WTC11 (cell line): ENCODE measurements at regions not wholly inside any gene's neighbourhood (a gene's known extent, or its start where the extent isn't known, plus 50 kb on each side); places are given as distances from the start of the nearest gene placed in this dataset.

Experiments used
- ATAC-seq: fragments of 200-7000 bp; cut with Tn5 transposase; 2 replicates; pipeline ENCODE4 v1.10.0; 2021; ENCODE audit warnings: mild to moderate bottlenecking, moderate library complexity
- CTCF ChIA-PET: fragments of 300-600 bp; sonication (Branson Sonifier 250); formaldehyde crosslinking; loops from one replicate; lab custom pipeline; 2021; ENCODE audit warnings: antibody characterized with exemption; lab: Charles Lee
- POLR2A ChIA-PET: fragments of 350-600 bp; sonication (Branson Sonifier 250); formaldehyde crosslinking; loops from one replicate; lab custom pipeline; 2021; ENCODE audit warnings: antibody characterized with exemption; lab: Charles Lee
- DNase-seq: peaks from one replicate; pipeline ENCODE4 v3.0.0; 2021; ENCODE audit warnings: low spot score
- H3K27ac Mint-ChIP-seq: 2 replicates; pipeline ENCODE4 v1.8.0; 2021; ENCODE audit warnings: mixed read lengths
- H3K27me3 Mint-ChIP-seq: 2 replicates; pipeline ENCODE4 v1.8.0; 2021; ENCODE audit warnings: low read depth, mild to moderate bottlenecking, moderate library complexity, mixed read lengths
- H3K36me3 Mint-ChIP-seq: 2 replicates; pipeline ENCODE4 v1.8.0; 2021; ENCODE audit warnings: mixed read lengths
- H3K4me1 Mint-ChIP-seq: 2 replicates; pipeline ENCODE4 v1.8.0; 2022; ENCODE audit warnings: mixed read lengths
- H3K4me3 Mint-ChIP-seq: 2 replicates; pipeline ENCODE4 v1.8.0; 2021; ENCODE audit warnings: mild to moderate bottlenecking, moderate library complexity, mixed read lengths
- H3K9me3 Mint-ChIP-seq: 2 replicates; pipeline ENCODE4 v1.8.0; 2021; ENCODE audit warnings: mixed read lengths
- AR ChIP-seq: fragments of 250-450 bp; sonication (Bioruptor Pico); IDR thresholded peaks from 2 replicates; pipeline ENCODE4 v1.9.0; 2021; ENCODE audit warnings: mild to moderate bottlenecking
- ATF3 ChIP-seq: sonication (generic); formaldehyde crosslinking; conservative IDR thresholded peaks from 2 replicates; pipeline ENCODE4 v1.8.1; 2022; ENCODE audit warnings: mild to moderate bottlenecking, missing genetic modification reagents
- ETV6 ChIP-seq: sonication (generic); formaldehyde crosslinking; IDR thresholded peaks from 2 replicates; pipeline ENCODE4 v1.8.1; 2022; ENCODE audit warnings: mild to moderate bottlenecking, missing genetic modification reagents
- GTF2I ChIP-seq: fragments of 250-450 bp; sonication (Bioruptor Pico); conservative IDR thresholded peaks from 2 replicates; pipeline ENCODE4 v1.4.0; 2021; ENCODE audit warnings: mild to moderate bottlenecking
- MAX ChIP-seq: sonication (generic); formaldehyde crosslinking; IDR thresholded peaks from 2 replicates; pipeline ENCODE4 v1.8.0; 2022; ENCODE audit warnings: mild to moderate bottlenecking, missing genetic modification reagents
- MLX ChIP-seq: sonication (generic); formaldehyde crosslinking; IDR thresholded peaks from 2 replicates; pipeline ENCODE4 v1.8.1; 2023; ENCODE audit warnings: mild to moderate bottlenecking, missing genetic modification reagents, moderate library complexity
- MXD4 ChIP-seq: fragments of 250-450 bp; sonication (Bioruptor Pico); IDR thresholded peaks from 2 replicates; pipeline ENCODE4 v1.8.0; 2021; ENCODE audit warnings: mild to moderate bottlenecking, moderate library complexity, borderline replicate concordance
- NFATC4 ChIP-seq: fragments of 250-450 bp; sonication (Bioruptor Pico); IDR thresholded peaks from 2 replicates; pipeline ENCODE4 v1.9.0; 2021; ENCODE audit warnings: mild to moderate bottlenecking
- PREB ChIP-seq: sonication (generic); formaldehyde crosslinking; IDR thresholded peaks from 2 replicates; pipeline ENCODE4 v1.8.1; 2022; ENCODE audit warnings: mild to moderate bottlenecking, missing genetic modification reagents, moderate library complexity, borderline replicate concordance
- PRRX2 ChIP-seq: fragments of 250-450 bp; sonication (Bioruptor Pico); IDR thresholded peaks from 2 replicates; pipeline ENCODE4 v1.8.0; 2021; ENCODE audit warnings: mild to moderate bottlenecking
- SMAD3 ChIP-seq: sonication (generic); formaldehyde crosslinking; IDR thresholded peaks from 2 replicates; pipeline ENCODE4 v1.8.0; 2022; ENCODE audit warnings: missing genetic modification reagents, mild to moderate bottlenecking, borderline replicate concordance
- SMAD4 ChIP-seq: sonication (generic); formaldehyde crosslinking; IDR thresholded peaks from 2 replicates; pipeline ENCODE4 v1.8.0; 2022; ENCODE audit warnings: mild to moderate bottlenecking, missing genetic modification reagents
- SP1 ChIP-seq: sonication (generic); formaldehyde crosslinking; conservative IDR thresholded peaks from 2 replicates; pipeline ENCODE4 v1.8.1; 2022; ENCODE audit warnings: missing genetic modification reagents
- TCF7 ChIP-seq: sonication (generic); formaldehyde crosslinking; IDR thresholded peaks from 2 replicates; pipeline ENCODE4 v1.8.0; 2022; ENCODE audit warnings: mild to moderate bottlenecking, low read depth, missing genetic modification reagents, moderate library complexity
- ZNF138 ChIP-seq: sonication (generic); formaldehyde crosslinking; conservative IDR thresholded peaks from 2 replicates; pipeline ENCODE4 v1.8.1; 2022; ENCODE audit warnings: mild to moderate bottlenecking, moderate library complexity, missing genetic modification reagents
- ZNF532 ChIP-seq: fragments of 250-450 bp; sonication (Bioruptor Pico); IDR thresholded peaks from 2 replicates; pipeline ENCODE4 v1.9.0; 2021; ENCODE audit warnings: mild to moderate bottlenecking, borderline replicate concordance
- TF ChIP-seq, protein P1 (sequence below): sonication (generic); formaldehyde crosslinking; IDR thresholded peaks from 2 replicates; pipeline ENCODE4 v1.8.0; 2022; ENCODE audit warnings: missing genetic modification reagents
- TF ChIP-seq, protein P2 (sequence below): sonication (generic); formaldehyde crosslinking; IDR thresholded peaks from 2 replicates; pipeline ENCODE4 v1.8.1; 2022; ENCODE audit warnings: mild to moderate bottlenecking, moderate library complexity, missing genetic modification reagents

- POLR2A ChIA-PET: no interaction called here
- Mint-ChIP-seq H3K36me3 (no peaks in the 10 kb centered on the region), H3K9me3 (no peaks in the 10 kb centered on the region), H3K27me3 (peaks cover 1% of the 10 kb centered on the region), H3K4me1 (peaks cover 14% of the 10 kb centered on the region), H3K4me3 (no peak overlapping the region), H3K27ac (no peak overlapping the region)
- no peak for TF ChIP-seq SP1 (CRISPR knock-in tag)
- no peak for TF ChIP-seq SMAD3 (CRISPR knock-in tag)
- no peak for TF ChIP-seq GTF2I (CRISPR knock-in tag)
- no peak for TF ChIP-seq TCF7 (CRISPR knock-in tag)
- TF ChIP-seq, protein P1, sequence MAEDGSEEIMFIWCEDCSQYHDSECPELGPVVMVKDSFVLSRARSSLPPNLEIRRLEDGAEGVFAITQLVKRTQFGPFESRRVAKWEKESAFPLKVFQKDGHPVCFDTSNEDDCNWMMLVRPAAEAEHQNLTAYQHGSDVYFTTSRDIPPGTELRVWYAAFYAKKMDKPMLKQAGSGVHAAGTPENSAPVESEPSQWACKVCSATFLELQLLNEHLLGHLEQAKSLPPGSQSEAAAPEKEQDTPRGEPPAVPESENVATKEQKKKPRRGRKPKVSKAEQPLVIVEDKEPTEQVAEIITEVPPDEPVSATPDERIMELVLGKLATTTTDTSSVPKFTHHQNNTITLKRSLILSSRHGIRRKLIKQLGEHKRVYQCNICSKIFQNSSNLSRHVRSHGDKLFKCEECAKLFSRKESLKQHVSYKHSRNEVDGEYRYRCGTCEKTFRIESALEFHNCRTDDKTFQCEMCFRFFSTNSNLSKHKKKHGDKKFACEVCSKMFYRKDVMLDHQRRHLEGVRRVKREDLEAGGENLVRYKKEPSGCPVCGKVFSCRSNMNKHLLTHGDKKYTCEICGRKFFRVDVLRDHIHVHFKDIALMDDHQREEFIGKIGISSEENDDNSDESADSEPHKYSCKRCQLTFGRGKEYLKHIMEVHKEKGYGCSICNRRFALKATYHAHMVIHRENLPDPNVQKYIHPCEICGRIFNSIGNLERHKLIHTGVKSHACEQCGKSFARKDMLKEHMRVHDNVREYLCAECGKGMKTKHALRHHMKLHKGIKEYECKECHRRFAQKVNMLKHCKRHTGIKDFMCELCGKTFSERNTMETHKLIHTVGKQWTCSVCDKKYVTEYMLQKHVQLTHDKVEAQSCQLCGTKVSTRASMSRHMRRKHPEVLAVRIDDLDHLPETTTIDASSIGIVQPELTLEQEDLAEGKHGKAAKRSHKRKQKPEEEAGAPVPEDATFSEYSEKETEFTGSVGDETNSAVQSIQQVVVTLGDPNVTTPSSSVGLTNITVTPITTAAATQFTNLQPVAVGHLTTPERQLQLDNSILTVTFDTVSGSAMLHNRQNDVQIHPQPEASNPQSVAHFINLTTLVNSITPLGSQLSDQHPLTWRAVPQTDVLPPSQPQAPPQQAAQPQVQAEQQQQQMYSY: no peak
- CTCF ChIA-PET: interaction anchor here (0.6 to 4.8 kb wide), 3 partner anchors 11 to 215 kb away, joined by 3 to 37 read pairs (median 3); no protein-coding TSS in a partner anchor
- no peak for DNase-seq
- no peak for ATAC-seq
Measured at GRCh38 chr21:41601573-41602368, 93.8 kb upstream of the TMPRSS2 start.

DNA sequence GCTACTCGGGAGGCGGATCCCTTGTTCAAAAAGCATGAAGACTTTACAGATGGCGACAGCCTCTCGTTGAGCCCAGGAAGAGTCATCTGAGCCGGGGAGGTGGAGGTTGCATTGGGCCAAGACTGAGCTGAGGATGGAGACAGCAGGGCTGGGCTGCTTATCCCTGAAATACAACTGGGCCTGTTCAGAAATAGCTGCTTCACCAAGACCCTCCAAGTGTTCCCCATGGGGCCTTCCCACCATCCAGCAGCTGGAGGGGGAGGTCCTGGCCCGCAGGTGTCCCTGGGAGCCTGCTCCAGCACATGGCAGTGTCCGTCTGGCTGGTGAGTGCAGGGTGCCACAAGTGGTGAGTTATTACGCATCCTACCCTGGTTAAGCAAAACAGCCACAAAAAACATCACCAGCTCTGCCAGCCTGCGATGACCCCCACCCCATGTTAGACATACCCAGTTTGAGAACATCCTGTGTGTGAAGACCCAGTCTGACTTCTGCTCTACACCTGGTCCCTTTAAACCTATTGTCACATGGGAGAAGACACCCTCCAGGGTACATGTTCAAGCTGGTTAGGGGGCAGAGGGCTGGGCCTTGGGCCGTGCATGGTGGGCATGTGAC, 93.1 kb upstream of the TMPRSS2 start:
- no peak overlapping the region for H3K27ac Mint-ChIP-seq
- POLR2A ChIA-PET: no interaction called here
- no peak for TF ChIP-seq NFATC4 (CRISPR knock-in tag)
- no peak for TF ChIP-seq ZNF138 (CRISPR knock-in tag)
- TF ChIP-seq MAX (CRISPR knock-in tag): no peak
- no peak for TF ChIP-seq ZNF532
- TF ChIP-seq PRRX2 (CRISPR knock-in tag): no peak
- no peak for TF ChIP-seq SMAD4
- no peak for TF ChIP-seq ATF3 (CRISPR knock-in tag)
- TF ChIP-seq AR (CRISPR knock-in tag): no peak
- TF ChIP-seq ETV6 (CRISPR knock-in tag): no peak
- TF ChIP-seq, protein P2, sequence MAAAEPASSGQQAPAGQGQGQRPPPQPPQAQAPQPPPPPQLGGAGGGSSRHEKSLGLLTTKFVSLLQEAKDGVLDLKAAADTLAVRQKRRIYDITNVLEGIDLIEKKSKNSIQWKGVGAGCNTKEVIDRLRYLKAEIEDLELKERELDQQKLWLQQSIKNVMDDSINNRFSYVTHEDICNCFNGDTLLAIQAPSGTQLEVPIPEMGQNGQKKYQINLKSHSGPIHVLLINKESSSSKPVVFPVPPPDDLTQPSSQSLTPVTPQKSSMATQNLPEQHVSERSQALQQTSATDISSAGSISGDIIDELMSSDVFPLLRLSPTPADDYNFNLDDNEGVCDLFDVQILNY (CRISPR knock-in tag): no peak
- TF ChIP-seq MLX: no peak
- no peak for TF ChIP-seq MXD4 (CRISPR knock-in tag)
- no peak for TF ChIP-seq PREB
- H3K9me3 Mint-ChIP-seq: no peaks in the 10 kb centered on the region
- CTCF ChIA-PET: interaction anchor here (0.7 to 4.8 kb wide), 3 partner anchors 12 to 318 kb away, joined by 3 to 37 read pairs (median 3); no protein-coding TSS in a partner anchor
- H3K36me3 Mint-ChIP-seq: no peaks in the 10 kb centered on the region
- DNase-seq (no peak), ATAC-seq (no peak)
- H3K27me3 Mint-ChIP-seq: peaks cover 2% of the 10 kb centered on the region
- H3K4me3 Mint-ChIP-seq: no peak overlapping the region
- peaks cover 13% of the 10 kb centered on the region for H3K4me1 Mint-ChIP-seq
